Skeletal muscle cell (primary cell): ENCODE measurements at regions not wholly inside any gene's neighbourhood (a gene's known extent, or its start where the extent isn't known, plus 50 kb on each side); places are given as distances from the start of the nearest gene placed in this dataset.

Source experiments
- DNase-seq: peaks from one replicate; pipeline ENCODE4 v3.0.0-alpha.2; 2010; ENCODE audit warnings: low read depth
- H3K4me3 ChIP-seq: 2 replicates; pipeline ENCODE4 v1.5.1; 2011; ENCODE audit warnings: low read depth, mild to moderate bottlenecking, control low read depth, low read length, moderate library complexity

DNA sequence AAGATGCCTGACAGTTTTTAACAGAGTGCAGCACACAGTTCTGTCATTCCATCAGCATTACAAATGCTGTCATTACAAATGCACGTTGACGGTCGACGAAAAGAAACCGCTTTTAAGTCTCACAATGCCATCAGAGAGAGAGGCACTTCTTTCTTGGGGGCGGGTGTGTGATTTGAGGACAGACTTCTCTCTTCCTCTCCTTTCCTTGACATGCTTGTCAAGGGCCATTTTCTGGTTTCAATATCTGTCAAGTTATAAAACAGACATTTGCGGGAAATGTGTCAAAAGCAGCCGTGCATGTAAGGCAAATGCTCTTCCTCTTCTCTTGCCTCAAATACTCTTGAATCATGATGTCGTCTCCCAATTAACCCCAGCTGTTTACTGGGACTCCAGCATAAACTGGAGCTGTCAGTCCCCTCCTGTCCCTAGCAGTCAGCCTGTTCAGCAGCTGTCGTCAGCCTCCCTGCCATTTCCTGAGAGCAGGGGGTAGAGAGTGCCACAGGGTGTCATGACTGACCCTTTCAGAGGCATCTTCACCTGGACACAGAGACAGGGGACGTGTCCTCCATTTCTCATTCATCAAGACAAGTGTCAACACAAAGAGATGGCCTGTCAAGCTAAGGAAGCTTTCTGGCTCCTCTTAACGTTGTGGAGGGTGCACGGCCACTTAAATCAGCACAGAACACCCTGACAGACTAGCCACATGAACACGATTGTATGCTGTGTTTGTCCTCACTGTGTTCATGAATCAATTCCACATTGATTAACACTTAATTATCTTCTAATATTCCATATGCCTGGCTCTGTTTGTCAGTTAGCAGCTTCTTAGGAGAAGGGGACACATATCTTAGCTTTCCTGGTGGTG is 305.4 kb upstream of the RAB6C start:
- no peak overlapping the region for H3K4me3 ChIP-seq
- DNase-seq, result no peak

DNA sequence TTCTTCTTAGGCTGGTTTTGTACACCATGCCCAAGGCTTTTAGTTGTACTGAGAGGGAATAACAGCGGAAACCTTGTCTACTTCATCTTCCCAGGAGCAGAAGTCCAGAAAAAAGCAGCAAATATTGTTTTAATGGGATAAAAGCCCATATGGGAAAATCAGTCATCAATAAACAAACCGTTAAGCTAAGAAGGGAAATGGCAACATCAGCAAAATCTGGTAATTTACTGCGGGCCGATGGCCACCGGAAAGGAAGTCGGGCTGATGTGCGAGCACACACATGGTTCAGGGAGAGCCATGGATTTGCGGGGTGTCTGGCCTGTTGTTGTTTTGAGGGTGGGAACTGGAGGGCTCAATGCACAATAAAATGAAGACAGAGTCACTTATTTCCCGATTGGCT is 300.7 kb upstream of the RAB6C start:
- no peak for DNase-seq
- H3K4me3 ChIP-seq, result no peak overlapping the region

DNA sequence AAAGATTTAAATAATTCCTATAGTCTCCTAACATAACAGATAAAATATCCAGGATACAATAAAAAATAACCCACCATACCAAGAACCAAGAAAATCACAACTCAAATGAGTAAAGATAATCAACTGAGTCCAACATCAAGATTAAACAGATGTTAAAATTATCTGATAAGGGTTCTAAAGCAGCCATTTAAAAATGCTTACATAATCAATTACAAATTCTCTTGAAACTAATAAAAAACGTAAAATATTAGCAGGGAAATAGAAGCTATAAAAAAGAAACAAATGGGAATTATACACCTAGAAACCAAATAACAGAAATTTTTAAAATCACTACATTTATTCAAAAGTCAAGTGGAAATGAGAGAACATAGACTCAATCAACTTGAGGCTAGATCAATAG is 297.7 kb upstream of the RAB6C start:
- no peak overlapping the region for H3K4me3 ChIP-seq
- no peak for DNase-seq

DNA sequence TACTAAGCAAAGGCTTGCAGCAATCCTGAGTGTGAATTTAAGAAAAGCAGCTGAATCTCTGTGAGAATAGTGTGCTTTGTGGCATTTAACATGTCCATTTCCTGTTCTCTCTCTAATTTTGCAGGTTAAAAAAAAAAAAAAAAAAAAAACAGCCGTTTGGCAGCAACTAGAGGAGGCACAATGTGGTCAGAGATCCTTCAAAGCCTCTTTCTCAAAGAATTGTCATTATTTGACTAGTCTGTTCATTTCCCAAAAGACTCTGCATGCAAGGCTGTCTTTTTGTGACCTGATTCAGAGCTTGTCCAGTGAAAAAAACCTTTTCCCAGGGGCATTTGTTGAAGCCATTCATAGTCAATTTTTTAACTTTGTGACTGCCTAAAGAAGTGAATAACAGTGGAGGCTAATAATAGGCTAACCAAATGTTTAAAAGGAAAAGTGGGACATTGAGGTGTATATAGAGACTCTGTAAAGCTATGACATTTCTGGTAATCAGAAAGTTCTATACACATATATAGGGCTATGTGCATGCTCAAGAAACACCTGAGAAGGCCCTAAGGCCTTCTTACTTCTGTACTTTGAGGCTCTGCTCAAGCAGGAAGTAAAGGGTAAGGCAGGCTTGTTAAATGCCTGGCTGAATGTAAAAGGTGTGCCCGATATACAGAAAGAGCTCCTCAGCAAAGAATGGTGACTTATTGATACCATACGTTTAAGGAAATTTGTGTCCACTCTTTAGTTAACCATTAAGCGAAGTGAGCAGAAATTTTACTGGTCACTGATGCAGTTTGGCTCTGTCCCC is 289.6 kb upstream of the RAB6C start:
- no peak overlapping the region for H3K4me3 ChIP-seq
- DNase-seq, result no peak

DNA sequence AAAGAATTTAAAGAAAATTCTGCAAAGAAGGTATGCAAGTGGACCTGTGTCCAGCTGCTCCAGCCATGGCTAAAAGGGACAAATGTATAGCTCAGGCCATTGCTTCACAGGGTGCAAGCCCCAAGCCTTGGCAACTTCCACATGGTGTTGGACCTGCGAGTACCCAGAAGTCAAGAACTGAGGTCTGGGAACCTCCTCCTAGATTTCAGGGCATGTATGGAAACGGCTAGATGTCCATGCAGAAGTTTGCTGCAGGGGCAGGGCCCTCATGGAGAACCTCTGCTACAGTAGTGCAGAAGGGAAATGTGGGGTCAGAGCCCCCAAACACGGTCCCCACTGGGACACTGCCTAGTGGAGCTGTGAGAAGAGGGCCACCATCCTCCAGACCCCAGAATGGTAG is 284.0 kb upstream of the RAB6C start:
- no peak overlapping the region for H3K4me3 ChIP-seq
- DNase-seq, result no peak

DNA sequence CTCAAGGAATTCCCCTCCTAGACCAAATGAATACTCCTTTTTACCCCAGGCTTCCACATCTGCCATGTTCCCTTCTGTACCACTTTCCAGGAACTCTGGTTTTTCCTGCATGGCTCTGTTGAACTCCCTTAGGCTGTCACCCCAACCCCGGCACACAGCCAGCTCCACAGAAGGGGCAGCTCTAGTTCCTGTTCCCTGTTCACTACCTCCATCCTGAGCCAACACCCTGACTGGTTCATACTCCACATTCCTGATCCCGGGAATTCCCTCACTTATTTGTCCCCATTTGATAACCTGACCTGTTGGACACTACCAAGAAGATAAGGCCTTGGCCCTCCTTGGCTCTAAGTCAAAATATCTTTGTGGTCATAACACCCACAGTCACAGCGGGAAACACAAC is 280.9 kb upstream of the RAB6C start:
- DNase-seq, result no peak
- no peak overlapping the region for H3K4me3 ChIP-seq

DNA sequence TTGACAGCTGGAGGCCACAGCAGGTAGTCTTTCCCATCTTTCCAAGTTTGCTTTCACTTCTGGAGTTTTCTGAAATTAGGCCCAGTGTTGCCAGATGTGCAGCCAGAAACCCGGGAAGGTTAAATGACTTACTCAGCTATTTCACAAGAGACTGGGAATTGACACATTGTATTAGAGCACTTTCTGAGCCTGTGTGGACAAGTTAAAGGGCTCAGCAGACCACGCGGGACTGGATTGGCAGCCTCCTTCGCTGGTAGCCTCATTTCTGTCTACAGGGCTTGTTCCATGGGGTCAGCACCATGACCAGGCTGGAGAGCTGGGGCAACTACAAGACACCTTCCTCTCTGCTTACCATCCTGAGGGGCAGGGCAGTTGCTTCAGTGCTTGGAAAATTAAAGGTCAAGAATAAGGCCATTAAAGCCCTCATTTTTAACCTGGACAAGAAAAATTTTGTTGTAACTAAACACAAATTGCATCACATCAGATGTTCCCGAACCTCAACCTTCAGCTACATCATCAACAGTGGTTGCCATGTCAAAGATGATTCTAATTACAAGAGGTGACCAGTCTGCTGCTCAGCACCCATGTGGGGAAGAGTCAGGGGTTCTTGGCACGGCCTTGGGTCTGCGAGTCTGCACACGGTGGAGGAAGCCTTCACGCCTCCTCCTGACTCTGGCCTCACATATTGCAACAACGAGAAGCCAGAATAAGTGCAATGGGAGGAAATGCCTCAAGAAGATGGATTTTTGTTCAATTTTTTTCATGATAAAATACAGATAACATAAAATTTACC is 279.5 kb upstream of the RAB6C start:
- DNase-seq, result no peak

DNA sequence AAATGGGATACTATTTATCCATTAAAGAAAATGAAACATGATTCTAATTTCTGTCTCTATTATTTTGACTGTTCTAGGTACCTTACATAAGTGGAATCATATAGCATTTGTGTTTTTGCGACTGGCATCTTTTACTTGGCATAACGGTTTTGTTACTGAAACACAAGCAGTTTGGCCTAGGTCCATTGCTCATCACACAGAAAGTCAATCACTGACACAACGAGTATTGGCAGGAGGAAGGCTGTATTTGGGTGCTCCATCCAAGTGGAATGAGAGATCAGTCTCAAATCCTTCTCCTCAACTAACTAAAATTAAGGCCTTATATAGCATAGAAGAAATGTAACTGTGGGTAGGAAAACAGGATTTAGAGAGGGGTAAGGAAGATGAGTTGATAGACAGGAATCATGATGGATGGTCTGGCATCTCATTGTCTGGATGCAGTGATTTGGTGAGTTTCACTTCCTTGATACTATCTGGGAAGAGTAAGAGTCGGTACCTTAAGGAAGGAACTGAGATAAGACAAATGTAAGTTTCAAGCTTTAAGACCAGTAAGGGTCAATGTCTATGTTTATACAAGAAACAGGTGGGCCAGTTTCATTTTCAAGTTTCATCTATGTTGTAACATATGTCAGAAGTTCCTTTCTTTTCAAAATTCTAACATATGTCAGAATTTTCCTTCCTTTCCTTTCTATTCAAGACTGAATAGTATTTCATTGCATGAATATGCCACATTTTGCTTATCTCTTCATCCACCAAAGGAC is 276.9 kb upstream of the RAB6C start:
- no peak overlapping the region for H3K4me3 ChIP-seq
- no peak for DNase-seq

More for the DNA sequence above, 279.5 kb upstream of the RAB6C start:
- H3K4me3 ChIP-seq, result no peak overlapping the region

DNA sequence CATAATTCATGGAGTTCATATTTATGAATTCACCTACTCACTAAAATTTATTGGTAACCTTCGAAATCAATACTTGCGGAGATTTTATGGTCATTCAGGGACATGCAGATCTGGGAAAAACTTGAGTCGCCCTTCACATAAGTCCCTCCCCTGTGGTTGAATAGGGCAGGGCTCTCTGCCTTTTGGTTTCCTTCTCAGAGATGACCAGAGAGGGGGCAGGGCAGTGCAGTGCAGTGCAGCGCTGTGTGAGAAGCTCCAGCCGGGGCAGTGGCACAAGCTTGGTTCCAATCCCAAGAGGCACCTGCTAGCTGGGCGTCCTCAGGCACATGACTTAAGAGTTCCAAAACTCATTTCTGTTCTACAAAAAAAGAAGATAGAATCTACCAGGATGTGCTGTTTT is 274.4 kb upstream of the RAB6C start:
- DNase-seq, result no peak

DNA sequence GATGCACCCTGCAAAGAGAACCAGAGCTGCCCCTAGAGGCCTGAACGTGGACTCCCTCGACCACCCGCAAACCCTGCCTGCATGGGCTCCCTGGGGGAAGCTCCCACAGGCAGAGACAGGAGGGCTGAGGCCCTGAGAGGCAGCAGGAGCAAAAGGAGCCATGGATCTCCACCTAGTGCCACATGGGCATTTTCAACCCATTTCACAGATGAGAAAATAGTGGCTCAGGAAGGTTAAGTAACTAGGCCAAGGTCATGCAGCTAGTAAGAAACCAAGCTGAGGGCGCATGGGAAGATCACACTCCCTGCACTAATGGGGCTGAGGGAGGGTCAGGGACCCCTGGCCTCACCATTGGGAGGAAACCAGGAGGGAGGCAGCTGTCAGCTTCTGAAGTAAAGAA is 271.7 kb upstream of the RAB6C start:
- no peak overlapping the region for H3K4me3 ChIP-seq
- DNase-seq, result no peak

More for the DNA sequence above, 274.4 kb upstream of the RAB6C start:
- no peak overlapping the region for H3K4me3 ChIP-seq

DNA sequence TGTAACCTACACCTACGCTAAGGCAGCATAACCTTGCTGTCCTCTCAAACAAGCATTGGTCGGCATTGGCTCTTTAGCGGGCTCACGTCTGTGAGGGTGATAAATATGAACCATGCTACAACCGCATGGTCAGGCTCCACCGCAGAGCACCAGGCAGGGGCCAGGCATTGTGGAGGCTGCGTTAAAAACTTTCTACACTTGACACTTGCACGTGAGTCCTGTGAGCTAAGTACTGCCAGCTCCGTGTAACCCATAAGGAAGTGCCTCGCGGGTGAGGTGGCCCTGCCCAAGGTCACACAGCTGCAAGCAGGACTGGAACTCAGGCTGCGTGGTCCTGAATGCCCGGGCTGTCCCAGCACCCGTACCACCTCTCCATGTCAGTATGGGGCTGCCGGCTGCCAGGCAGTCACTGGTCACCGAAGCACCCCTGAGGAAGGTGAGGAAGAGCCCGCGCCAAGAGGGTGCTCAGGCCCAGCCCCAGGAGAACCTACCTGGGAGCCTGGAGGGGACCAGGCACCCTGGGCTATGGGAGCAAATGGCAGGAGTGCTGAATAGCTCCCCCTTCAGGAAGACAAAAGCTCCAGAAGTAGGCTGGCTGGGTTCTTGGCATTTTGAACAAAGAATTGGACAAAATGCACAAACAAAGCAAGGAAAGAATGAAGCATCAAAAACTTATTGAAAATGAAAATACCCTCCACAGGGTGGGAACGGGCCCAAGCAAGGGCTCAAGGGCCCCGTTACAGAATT is 271.1 kb upstream of the RAB6C start:
- no peak overlapping the region for H3K4me3 ChIP-seq
- no peak for DNase-seq

DNA sequence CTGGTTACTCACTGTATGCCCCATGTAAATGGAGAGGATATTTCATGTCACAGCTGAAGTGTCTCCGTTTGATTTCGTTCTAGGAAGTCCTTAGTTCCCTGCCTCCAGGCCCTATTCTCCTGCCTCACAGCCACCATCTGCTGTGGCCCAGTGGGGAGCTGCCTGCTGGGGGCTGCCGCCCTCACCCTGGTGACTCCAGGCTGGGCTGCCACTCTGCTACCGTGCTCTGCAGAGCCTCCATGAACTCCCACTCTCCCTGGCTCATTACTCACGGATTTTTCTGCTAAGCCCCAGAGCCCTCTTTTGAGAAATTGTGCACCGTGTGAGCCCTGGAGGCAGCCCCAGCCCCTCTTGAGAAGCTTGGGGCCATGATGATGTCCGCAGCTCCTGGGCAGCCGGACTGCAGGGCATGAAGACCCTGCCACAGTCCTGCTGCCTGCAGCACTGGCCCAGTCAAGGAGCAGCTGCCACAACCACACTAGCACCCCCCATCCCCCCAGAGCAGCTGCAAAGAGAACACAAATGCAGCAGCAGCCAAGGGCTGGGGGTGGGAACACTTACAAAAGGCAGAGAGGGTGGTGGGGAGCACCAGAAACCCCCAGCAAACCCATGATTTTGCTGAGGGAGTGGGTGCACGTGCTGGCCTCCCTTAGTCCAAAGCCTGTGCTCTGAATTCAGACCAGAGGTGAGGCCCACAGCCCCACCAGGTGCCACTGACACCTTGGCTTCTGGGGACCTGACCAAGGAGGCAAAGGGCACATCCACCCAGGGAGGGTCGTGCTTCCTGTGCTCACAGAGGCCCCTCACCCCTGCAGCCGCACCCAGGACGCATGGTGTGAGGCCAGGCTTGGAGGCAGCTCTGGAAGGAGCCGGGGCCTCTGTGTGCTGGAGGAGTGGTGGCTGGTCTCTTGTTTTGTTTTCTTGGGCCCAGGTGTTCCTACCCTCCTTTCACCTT is 270.2 kb upstream of the RAB6C start:
- DNase-seq, result no peak
- H3K4me3 ChIP-seq, result no peak overlapping the region

DNA sequence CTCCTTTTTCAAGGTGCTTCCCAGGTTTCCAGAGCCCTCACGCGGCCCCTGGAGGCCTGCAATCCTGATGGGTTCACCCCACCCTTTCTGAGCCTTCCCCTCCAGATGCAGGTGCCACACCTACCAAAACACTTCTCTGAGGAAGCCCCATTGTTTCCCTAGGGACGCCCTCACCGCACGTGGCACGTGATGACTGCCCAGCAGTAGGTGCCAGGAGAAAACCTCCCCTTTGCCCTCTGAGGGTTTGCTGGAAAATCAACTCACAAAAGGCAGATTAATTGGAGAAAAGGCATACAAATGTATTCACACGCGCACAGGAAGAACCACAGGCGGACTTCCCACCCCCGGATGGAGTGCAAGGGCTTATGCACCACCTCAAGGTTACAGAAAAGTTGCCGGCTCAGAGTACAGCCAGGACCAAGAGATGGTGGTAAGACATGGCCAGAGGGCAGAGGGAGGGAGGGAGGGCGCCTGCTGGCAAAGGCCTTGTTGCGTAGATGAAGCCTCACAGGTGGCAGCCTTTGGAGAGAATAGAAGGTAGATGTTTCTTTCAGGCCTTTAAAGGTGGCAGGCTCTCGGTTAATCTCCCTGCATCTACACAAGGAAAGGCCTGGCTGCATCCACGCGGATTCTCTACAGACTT is 269.4 kb upstream of the RAB6C start:
- no peak for DNase-seq
- no peak overlapping the region for H3K4me3 ChIP-seq

DNA sequence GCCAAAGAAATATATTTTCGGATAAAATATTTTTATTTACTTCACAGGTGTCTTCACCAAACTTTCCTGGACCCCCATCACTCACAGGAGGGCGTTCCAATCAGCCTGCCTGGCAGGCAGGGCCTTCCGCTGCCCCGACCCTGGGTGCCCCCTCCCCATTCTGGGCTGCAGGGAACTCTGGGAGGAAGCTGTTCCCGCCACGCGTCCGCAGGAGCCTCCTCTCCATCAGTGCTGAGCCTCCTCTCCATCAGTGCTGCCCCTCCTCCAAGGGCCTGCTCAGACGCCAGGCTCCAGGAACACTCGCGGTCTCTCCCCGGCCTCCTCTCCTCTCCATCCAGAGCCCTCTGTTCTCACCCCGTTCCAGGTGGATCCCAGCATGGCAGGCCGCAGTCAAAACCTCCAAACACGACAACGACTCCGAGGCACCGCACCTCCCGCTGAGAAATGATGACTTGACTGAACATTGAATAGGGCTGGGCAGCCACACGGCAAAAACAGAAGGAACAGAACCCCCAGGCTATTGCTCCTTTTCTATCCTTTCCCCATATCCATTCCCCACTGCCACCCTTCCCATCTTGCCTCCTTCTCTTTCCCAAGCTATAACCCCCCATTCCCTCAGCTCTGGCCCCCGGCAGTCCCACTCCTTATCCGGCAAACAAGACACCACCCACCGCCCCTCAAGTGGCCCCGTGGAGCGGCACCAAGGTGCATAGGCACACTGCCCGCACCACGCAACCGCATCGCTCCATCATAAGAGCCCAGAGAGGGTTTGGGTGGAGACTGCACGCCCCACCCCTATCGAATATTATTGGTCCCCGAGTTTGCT is 268.6 kb upstream of the RAB6C start:
- DNase-seq, result no peak
- H3K4me3 ChIP-seq, result no peak overlapping the region

DNA sequence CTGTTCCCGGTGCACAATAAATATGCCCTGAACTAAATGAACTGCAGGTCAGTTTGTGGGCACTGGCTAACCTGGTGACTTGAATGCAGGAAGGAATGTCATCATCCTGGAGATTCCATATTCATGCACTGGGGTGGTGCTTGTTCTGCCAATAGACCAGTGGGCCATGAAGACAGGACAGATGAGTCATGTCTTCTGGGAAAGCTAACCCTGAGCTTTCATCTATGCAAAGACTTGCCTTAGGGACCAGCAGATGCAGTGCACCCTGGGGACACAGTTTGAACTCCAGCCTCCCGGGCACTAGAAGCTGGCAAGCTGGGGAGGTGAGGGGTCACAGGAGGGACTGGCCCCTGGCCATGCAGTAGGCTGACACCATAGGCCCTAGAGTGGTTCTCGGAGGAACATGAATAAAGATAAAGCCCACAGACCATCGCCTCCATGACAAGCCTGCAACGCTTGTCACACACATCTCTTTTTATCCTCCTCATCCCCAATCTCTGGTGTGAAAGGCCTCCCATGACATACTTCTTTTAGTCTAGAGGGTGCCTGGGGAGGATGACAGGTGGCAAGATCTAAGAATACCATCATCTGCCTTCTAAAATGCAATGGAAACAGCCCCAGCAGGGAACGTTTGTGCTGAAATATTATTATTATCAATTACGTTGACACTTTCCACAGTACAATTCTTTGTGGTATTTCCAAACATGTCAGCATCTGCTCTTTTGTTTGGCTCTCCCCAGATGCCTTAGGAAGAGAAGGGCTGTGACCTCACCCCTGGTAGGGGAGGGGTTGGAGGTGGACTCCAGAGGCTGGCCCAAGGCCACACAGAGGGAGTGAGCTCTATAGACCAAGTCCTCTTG is 267.4 kb upstream of the RAB6C start:
- no peak for DNase-seq
- H3K4me3 ChIP-seq, result no peak overlapping the region

DNA sequence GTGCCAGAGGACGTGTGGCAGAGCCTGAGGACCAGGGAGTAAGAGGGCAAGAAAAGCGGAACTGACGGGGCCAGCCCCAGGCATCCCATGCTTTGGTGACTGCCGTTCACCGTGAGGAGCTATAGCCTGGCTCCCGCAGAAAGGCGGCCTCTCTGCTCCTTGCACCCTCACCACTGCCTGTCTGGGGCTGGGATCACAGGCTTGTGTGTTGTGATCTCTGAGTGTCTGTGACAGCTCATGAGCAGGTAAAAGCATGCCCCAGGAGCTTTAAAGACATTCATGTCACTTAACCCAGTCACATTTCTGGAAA is 266.8 kb upstream of the RAB6C start:
- DNase-seq, result no peak
- H3K4me3 ChIP-seq, result no peak overlapping the region
